ENCODE measurements at regions not wholly inside any gene's neighbourhood (a gene's known extent, or its start where the extent isn't known, plus 50 kb on each side); places are given as distances from the start of the nearest gene placed in this dataset.
A peak's percentile ranks its signal among the peaks of the same experiment; 100 is the strongest.

DNA sequence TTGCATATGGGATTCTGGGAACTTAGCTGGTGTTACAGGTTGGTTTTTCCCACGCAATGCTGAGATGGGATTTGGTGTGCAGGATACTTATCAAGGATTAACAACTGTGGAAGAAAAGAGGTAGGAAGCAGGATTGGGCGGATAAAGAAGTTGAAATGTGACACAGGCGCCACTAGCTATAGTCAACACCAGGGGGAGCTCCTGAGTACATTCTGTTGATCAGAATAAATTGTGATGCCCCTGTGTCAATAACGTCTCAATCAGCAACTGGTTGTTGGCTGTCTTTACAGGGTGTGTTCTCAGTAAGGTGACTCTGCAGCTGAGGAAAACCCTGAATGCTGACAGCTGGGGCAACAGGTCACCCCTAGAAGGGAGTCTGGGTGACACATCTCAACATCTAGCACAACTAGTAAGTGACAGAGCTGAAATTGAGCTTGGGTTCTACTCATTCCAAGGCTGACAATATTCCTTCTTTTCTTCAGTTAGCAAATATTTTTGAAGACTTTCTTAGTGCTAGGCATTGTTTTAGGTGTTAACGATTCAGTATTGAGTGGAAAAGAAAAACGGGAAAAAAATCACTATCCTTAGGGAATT, 143.0 kb downstream of the ARL6IP6 start:
- TF ChIP-seq, protein P1, sequence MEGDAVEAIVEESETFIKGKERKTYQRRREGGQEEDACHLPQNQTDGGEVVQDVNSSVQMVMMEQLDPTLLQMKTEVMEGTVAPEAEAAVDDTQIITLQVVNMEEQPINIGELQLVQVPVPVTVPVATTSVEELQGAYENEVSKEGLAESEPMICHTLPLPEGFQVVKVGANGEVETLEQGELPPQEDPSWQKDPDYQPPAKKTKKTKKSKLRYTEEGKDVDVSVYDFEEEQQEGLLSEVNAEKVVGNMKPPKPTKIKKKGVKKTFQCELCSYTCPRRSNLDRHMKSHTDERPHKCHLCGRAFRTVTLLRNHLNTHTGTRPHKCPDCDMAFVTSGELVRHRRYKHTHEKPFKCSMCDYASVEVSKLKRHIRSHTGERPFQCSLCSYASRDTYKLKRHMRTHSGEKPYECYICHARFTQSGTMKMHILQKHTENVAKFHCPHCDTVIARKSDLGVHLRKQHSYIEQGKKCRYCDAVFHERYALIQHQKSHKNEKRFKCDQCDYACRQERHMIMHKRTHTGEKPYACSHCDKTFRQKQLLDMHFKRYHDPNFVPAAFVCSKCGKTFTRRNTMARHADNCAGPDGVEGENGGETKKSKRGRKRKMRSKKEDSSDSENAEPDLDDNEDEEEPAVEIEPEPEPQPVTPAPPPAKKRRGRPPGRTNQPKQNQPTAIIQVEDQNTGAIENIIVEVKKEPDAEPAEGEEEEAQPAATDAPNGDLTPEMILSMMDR (IDR thresholded peaks at IDR 0.05), result peak; percentile 72
- no peak for TF ChIP-seq ZFX (IDR thresholded peaks at IDR 0.05; ENCODE audit: borderline replicate concordance)
- H3K27ac ChIP-seq, result no peak overlapping the region

DNA sequence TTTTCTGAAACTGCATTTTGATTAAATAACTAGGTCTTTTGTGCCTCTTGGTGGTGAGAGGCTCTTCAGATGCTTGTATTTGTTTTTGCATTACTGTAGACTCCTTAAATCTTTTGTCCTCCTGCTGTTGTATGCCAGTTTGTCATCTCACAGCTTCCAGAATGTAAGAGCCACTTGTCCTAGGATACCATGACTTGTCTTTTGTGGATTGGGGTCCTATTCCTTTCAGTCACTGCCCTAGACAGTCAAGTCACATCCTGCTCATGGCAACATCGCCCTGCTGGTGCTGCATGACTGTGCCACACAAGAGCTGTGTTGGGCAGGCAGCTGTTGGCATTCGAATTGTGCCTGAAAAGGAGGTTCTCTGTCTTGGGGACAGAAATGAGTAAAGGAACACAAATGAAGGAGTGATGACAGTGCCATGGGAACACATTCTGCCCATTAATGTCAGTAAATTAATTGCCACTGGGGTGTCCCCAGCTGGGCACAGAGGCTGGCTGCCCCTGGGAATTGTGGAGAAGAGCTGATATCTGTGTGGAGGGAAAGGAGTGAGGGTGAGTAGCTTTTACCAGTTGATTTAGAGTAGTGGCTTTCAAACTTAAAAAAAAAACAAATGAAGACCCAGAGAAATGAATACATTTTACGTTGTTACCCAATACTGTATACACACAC, 140.3 kb downstream of the ARL6IP6 start:
- H3K27ac ChIP-seq, result no peak overlapping the region
- no peak for TF ChIP-seq ZFX (IDR thresholded peaks at IDR 0.05; ENCODE audit: borderline replicate concordance)
- TF ChIP-seq, protein P1 (IDR thresholded peaks at IDR 0.05), result no peak

GRCh38 chr2:152846697-152847470, 128.5 kb downstream of the ARL6IP6 start:
- no peak overlapping the region for H3K27ac ChIP-seq
- no peak for TF ChIP-seq ZFX (IDR thresholded peaks at IDR 0.05; ENCODE audit: borderline replicate concordance)
- TF ChIP-seq, protein P1 (IDR thresholded peaks at IDR 0.05), result no peak

GRCh38 chr2:152835674-152836073, 117.3 kb downstream of the ARL6IP6 start:
- no peak overlapping the region for H3K27ac ChIP-seq

GRCh38 chr2:152827944-152828343, 109.5 kb downstream of the ARL6IP6 start:
- H3K27ac ChIP-seq, result no peak overlapping the region
- TF ChIP-seq, protein P1 (IDR thresholded peaks at IDR 0.05), result no peak
- TF ChIP-seq ZFX (IDR thresholded peaks at IDR 0.05; ENCODE audit: borderline replicate concordance), result no peak

More at GRCh38 chr2:152835674-152836073, 117.3 kb downstream of the ARL6IP6 start:
- no peak for TF ChIP-seq ZFX (IDR thresholded peaks at IDR 0.05; ENCODE audit: borderline replicate concordance)
- TF ChIP-seq, protein P1 (IDR thresholded peaks at IDR 0.05), result no peak

DNA sequence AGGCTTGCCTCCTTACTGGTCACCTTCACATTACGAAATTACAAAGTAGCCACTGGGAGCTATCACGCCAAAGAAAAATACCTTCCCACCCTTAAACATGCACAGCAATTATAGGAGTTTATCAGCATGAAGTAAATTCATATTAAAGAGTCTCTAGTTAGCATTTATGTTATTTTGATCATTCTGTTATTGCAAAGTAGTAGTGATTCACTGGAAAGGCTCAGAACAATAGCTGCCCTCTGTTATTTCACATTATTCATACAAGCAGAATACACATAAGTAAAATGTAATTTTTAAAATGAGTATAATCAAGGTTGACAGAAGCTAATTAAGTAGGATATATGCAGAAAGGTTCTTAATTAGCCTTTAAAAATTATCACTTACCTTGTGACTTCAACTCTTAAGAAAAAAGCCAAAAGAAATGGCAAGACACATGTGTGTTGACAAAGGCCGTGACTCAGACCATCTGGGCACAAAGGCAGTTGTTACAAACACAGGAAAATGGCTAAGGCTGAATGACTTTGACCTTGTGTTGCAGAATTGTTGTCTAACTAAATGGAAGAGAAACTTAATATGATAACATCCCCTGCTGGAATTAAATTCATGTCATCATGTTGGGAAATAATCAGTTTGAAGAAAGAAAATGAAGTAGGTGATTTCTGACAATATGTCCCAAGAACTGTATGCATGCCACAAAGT, 108.3 kb downstream of the ARL6IP6 start:
- no peak overlapping the region for H3K27ac ChIP-seq
- TF ChIP-seq, protein P1 (IDR thresholded peaks at IDR 0.05), result no peak
- TF ChIP-seq ZFX (IDR thresholded peaks at IDR 0.05; ENCODE audit: borderline replicate concordance), result no peak

Measured in 22Rv1 (cell line).